HEK293 (cell line): ENCODE measurements at regions not wholly inside any gene's neighbourhood (a gene's known extent, or its start where the extent isn't known, plus 50 kb on each side); places are given as distances from the start of the nearest gene placed in this dataset.

Experiments
- CTCF ChIA-PET: fragments of 350-600 bp; formaldehyde crosslinking; extraction: SDS; loops from one replicate; lab custom pipeline; 2021; ENCODE audit warnings: antibody characterized with exemption; lab: Yijun Ruan, JAX
- POLR2A ChIA-PET: fragments of 300-600 bp; formaldehyde crosslinking; extraction: SDS; loops from one replicate; lab custom pipeline; 2020; ENCODE audit warnings: antibody characterized with exemption, inconsistent platforms; lab: Yijun Ruan, JAX
- H3K27ac ChIP-seq: fragments of 200-500 bp; sonication (Bioruptor generic); 2 replicates; pipeline ENCODE4 v1.5.1; 2014; ENCODE audit warnings: low read depth, low read length, control low read depth, inconsistent platforms; ENCODE audit errors: extremely low read depth
- H3K36me3 ChIP-seq, 2 experiments: fragments of 200-500 bp in 1 of 2; sonication (Bioruptor generic) in 1 of 2; 1 replicate in 1 of 2; 2 replicates in 1 of 2; pipeline ENCODE4 v1.5.1; 2014 to 2017; ENCODE audit warnings: inconsistent platforms in 2 of 2, low read length in 2 of 2; ENCODE audit not compliant: control insufficient read depth in 2 of 2, insufficient read depth in 1 of 2
- H3K4me1 ChIP-seq: fragments of 200-500 bp; sonication (Bioruptor generic); 2 replicates; pipeline ENCODE4 v1.5.1; 2014; ENCODE audit warnings: mild to moderate bottlenecking, low read length, inconsistent platforms; ENCODE audit not compliant: control insufficient read depth, insufficient read depth
- H3K4me3 ChIP-seq: 2 replicates; pipeline ENCODE4 v1.5.1; 2011; ENCODE audit warnings: low read depth, mild to moderate bottlenecking, control low read depth, low read length, moderate library complexity
- H3K9me3 ChIP-seq: fragments of 200-500 bp; sonication (Bioruptor generic); 2 replicates; pipeline ENCODE4 v1.5.1; 2014; ENCODE audit warnings: low read depth, low read length, inconsistent platforms; ENCODE audit not compliant: control insufficient read depth, insufficient read depth
- GLIS1 ChIP-seq: fragments of 450-650 bp; formaldehyde crosslinking; IDR thresholded peaks from 2 replicates; pipeline ENCODE4 v1.5.1; 2016; ENCODE audit warnings: missing biosample characterization, missing genetic modification characterization
- HOXD13 ChIP-seq: sonication (generic); formaldehyde crosslinking; IDR thresholded peaks from 2 replicates; pipeline ENCODE4 v1.8.0; 2022; ENCODE audit warnings: missing genetic modification reagents, borderline replicate concordance
- KLF8 ChIP-seq: fragments of 450-650 bp; formaldehyde crosslinking; IDR thresholded peaks from 2 replicates; pipeline ENCODE4 v1.5.1; 2016; ENCODE audit warnings: missing biosample characterization, missing genetic modification characterization
- PATZ1 ChIP-seq: fragments of 450-650 bp; formaldehyde crosslinking; IDR thresholded peaks from 2 replicates; pipeline ENCODE4 v1.5.1; 2016; ENCODE audit warnings: missing biosample characterization, missing genetic modification characterization
- PRDM6 ChIP-seq: fragments of 450-650 bp; formaldehyde crosslinking; IDR thresholded peaks from 2 replicates; pipeline ENCODE4 v1.5.1; 2017; ENCODE audit warnings: missing biosample characterization, missing genetic modification characterization
- REST ChIP-seq: fragments of 450-650 bp; formaldehyde crosslinking; IDR thresholded peaks from 2 replicates; pipeline ENCODE4 v1.5.1; 2016; ENCODE audit warnings: missing biosample characterization, missing genetic modification characterization
- ZBTB44 ChIP-seq: fragments of 450-650 bp; IDR thresholded peaks from 2 replicates; pipeline ENCODE4 v1.5.1; 2018; ENCODE audit warnings: missing biosample characterization, mild to moderate bottlenecking, missing genetic modification characterization
- ZBTB7A ChIP-seq: fragments of 450-650 bp; formaldehyde crosslinking; IDR thresholded peaks from 2 replicates; pipeline ENCODE4 v1.5.1; 2016; ENCODE audit warnings: low read depth, missing biosample characterization, missing genetic modification characterization
- ZIC2 ChIP-seq: fragments of 450-650 bp; formaldehyde crosslinking; IDR thresholded peaks from 2 replicates; pipeline ENCODE4 v1.5.1; 2016; ENCODE audit warnings: missing biosample characterization, missing genetic modification characterization
- ZNF121 ChIP-seq: fragments of 450-650 bp; formaldehyde crosslinking; IDR thresholded peaks from 2 replicates; pipeline ENCODE4 v1.5.1; 2016; ENCODE audit warnings: missing biosample characterization, missing genetic modification characterization
- ZNF18 ChIP-seq: fragments of 450-650 bp; formaldehyde crosslinking; IDR thresholded peaks from 2 replicates; pipeline ENCODE4 v1.5.1; 2016; ENCODE audit warnings: missing biosample characterization, missing genetic modification characterization
- ZNF341 ChIP-seq: fragments of 450-650 bp; formaldehyde crosslinking; IDR thresholded peaks from 2 replicates; pipeline ENCODE4; 2016; ENCODE audit warnings: low read depth, missing biosample characterization, missing genetic modification characterization
- ZNF488 ChIP-seq: fragments of 450-650 bp; formaldehyde crosslinking; IDR thresholded peaks from 2 replicates; pipeline ENCODE4 v1.5.1; 2016; ENCODE audit warnings: missing biosample characterization, missing genetic modification characterization
- ZNF580 ChIP-seq: fragments of 450-650 bp; formaldehyde crosslinking; IDR thresholded peaks from 2 replicates; pipeline ENCODE4 v1.5.1; 2016; ENCODE audit warnings: missing biosample characterization, missing genetic modification characterization
- ZNF621 ChIP-seq: fragments of 450-650 bp; formaldehyde crosslinking; IDR thresholded peaks from 2 replicates; pipeline ENCODE4 v1.5.1; 2017; ENCODE audit warnings: missing biosample characterization, missing genetic modification characterization
- ZNF692 ChIP-seq: fragments of 450-650 bp; formaldehyde crosslinking; IDR thresholded peaks from 2 replicates; pipeline ENCODE4 v1.5.1; 2016; ENCODE audit warnings: missing biosample characterization, missing genetic modification characterization
- ZNF76 ChIP-seq: fragments of 450-650 bp; formaldehyde crosslinking; IDR thresholded peaks from 2 replicates; pipeline ENCODE4; 2016; ENCODE audit warnings: low read depth, missing biosample characterization, missing genetic modification characterization, borderline replicate concordance
- ZNF776 ChIP-seq: fragments of 450-650 bp; formaldehyde crosslinking; IDR thresholded peaks from 2 replicates; pipeline ENCODE4 v1.5.0; 2017; ENCODE audit warnings: missing biosample characterization, missing genetic modification characterization, borderline replicate concordance
- ZNF830 ChIP-seq: fragments of 450-650 bp; IDR thresholded peaks from 2 replicates; pipeline ENCODE4 v1.5.0; 2018; ENCODE audit warnings: missing biosample characterization, missing genetic modification characterization, low read depth, mild to moderate bottlenecking, moderate library complexity

GRCh38 chrX:4175221-4175620 lies 461.8 kb upstream of the PRKX start:
- ChIA-PET CTCF (interaction anchor here (0.7 kb wide), 1 partner anchor 44 kb away, joined by 3 read pairs; no protein-coding TSS in a partner anchor), POLR2A (no interaction called here)
- H3K9me3 ChIP-seq: no peaks in the 10 kb centered on the region
- no peaks in the 10 kb centered on the region for H3K36me3 ChIP-seq
- H3K27ac ChIP-seq: no peak overlapping the region
- H3K4me3 ChIP-seq: no peak overlapping the region
- no peaks in the 10 kb centered on the region for H3K4me1 ChIP-seq
- TF ChIP-seq ZNF121 (tag by site-specific recombination): no peak
- no peak for TF ChIP-seq ZNF830 (tag by site-specific recombination)
- no peak for TF ChIP-seq PATZ1 (tag by site-specific recombination)
- TF ChIP-seq PRDM6 (tag by site-specific recombination): no peak
- TF ChIP-seq ZBTB7A: no peak
- TF ChIP-seq GLIS1 (tag by site-specific recombination): no peak
- no peak for TF ChIP-seq ZNF488 (tag by site-specific recombination)
- no peak for TF ChIP-seq ZNF580 (tag by site-specific recombination)
- no peak for TF ChIP-seq ZIC2 (tag by site-specific recombination)
- TF ChIP-seq ZNF776 (tag by site-specific recombination): no peak
- no peak for TF ChIP-seq REST (tag by site-specific recombination)
- TF ChIP-seq ZNF692 (tag by site-specific recombination): no peak
- TF ChIP-seq KLF8: no peak
- TF ChIP-seq ZNF76 (tag by site-specific recombination): no peak
- no peak for TF ChIP-seq ZNF341 (tag by site-specific recombination)
- TF ChIP-seq ZNF18 (tag by site-specific recombination): no peak
- no peak for TF ChIP-seq ZNF621 (tag by site-specific recombination)
- no peak for TF ChIP-seq HOXD13 (CRISPR knock-in tag)
- TF ChIP-seq ZBTB44 (tag by site-specific recombination): no peak
